OCI-LY7 (cell line): ENCODE measurements at regions not wholly inside any gene's neighbourhood (a gene's known extent, or its start where the extent isn't known, plus 50 kb on each side); places are given as distances from the start of the nearest gene placed in this dataset.
"Not testable (repeated sequence)": the region's sequence is repeated elsewhere in the genome, so short reads cannot be mapped to it uniquely, and the experiment has no call there.

Experiments used
- BruUV-seq: library from RNA; stranded (reverse); fragments of 400-500 nt; replicated peaks from 2 replicates; lab custom pipeline; 2021; lab: Mats Ljungman, UMichigan
- CTCF ChIA-PET: fragments of 300-600 bp; sonication (Branson Sonifier 250); formaldehyde crosslinking; loops from one replicate; lab custom pipeline; 2022; ENCODE audit warnings: antibody characterized with exemption; ENCODE audit not compliant: unreplicated experiment; lab: Charles Lee
- POLR2A ChIA-PET: fragments of 300-600 bp; sonication (Branson Sonifier 250); formaldehyde crosslinking; loops from one replicate; lab custom pipeline; 2022; ENCODE audit warnings: antibody characterized with exemption; lab: Charles Lee
- DNase-seq: peaks from one replicate; pipeline ENCODE4 v3.0.0-alpha.2; 2015; ENCODE audit warnings: low spot score
- H2AFZ ChIP-seq: fragments of 200-600 bp; sonication (generic), shearing (Covaris generic); 2 replicates; pipeline ENCODE4 v1.6.1; 2014; ENCODE audit warnings: mild to moderate bottlenecking, antibody characterized with exemption, low read length, moderate library complexity
- H3K27ac ChIP-seq: fragments of 200-600 bp; sonication (generic); 2 replicates; pipeline ENCODE4 v1.5.1; 2014; ENCODE audit warnings: mixed run types, low read depth, mild to moderate bottlenecking, moderate library complexity, low read length, inconsistent platforms; ENCODE audit not compliant: poor library complexity, severe bottlenecking
- H3K36me3 ChIP-seq: fragments of 200-600 bp; sonication (generic); 2 replicates; pipeline ENCODE4 v1.6.1; 2014; ENCODE audit warnings: mild to moderate bottlenecking, antibody characterized with exemption, low read length, moderate library complexity, mixed read lengths; ENCODE audit not compliant: insufficient read depth
- H3K4me1 ChIP-seq: fragments of 200-600 bp; sonication (generic); 2 replicates; pipeline ENCODE4 v1.5.1; 2014; ENCODE audit warnings: mild to moderate bottlenecking, low read length; ENCODE audit not compliant: insufficient read depth, poor library complexity, severe bottlenecking
- H3K4me2 ChIP-seq: fragments of 200-600 bp; sonication (generic); 2 replicates; pipeline ENCODE4 v1.6.1; 2014; ENCODE audit warnings: mild to moderate bottlenecking, low read length
- H3K4me3 ChIP-seq: fragments of 200-600 bp; sonication (generic); 2 replicates; pipeline ENCODE4 v1.5.1; 2014; ENCODE audit warnings: mild to moderate bottlenecking, low read depth, low read length; ENCODE audit not compliant: poor library complexity, severe bottlenecking
- H3K79me2 ChIP-seq: fragments of 200-600 bp; sonication (generic); 2 replicates; pipeline ENCODE4 v1.6.1; 2016; ENCODE audit warnings: low read depth, mild to moderate bottlenecking, low read length, moderate library complexity, mixed read lengths; ENCODE audit not compliant: insufficient read depth
- H3K9me2 ChIP-seq: fragments of 200-600 bp; sonication (generic); 2 replicates; pipeline ENCODE4 v1.6.1; 2016; ENCODE audit warnings: mild to moderate bottlenecking, low read length, mixed read lengths; ENCODE audit not compliant: insufficient read depth
- H3K9me3 ChIP-seq: fragments of 200-600 bp; sonication (generic); 2 replicates; pipeline ENCODE4 v1.6.1; 2014; ENCODE audit warnings: mild to moderate bottlenecking, mixed run types, low read length, mixed read lengths
- H4K20me1 ChIP-seq: fragments of 200-600 bp; sonication (generic); 2 replicates; pipeline ENCODE4 v1.6.1; 2014; ENCODE audit warnings: mild to moderate bottlenecking, antibody characterized with exemption, low read length, moderate library complexity, mixed read lengths; ENCODE audit not compliant: insufficient read depth
- CTCF ChIP-seq: fragments of 200-600 bp; sonication (generic); conservative IDR thresholded peaks from 2 replicates; pipeline ENCODE4 v1.5.1; 2014; ENCODE audit warnings: mild to moderate bottlenecking, antibody characterized with exemption, low read length, moderate library complexity, mixed read lengths
- EZH2phosphoT487 ChIP-seq: fragments of 200-600 bp; sonication (generic); IDR thresholded peaks from 2 replicates; pipeline ENCODE4 v1.6.1; 2018; ENCODE audit warnings: low read depth, borderline replicate concordance, mild to moderate bottlenecking, mixed run types, antibody characterized with exemption, low read length, moderate library complexity, mixed read lengths
- intact Hi-C: fragments of 100-400 bp; cut with micrococcal nuclease; formaldehyde crosslinking; loops from one replicate; pipeline ENCODE4 v1.10.0; 2022; ENCODE audit not compliant: unreplicated experiment

- TF ChIP-seq CTCF: no peak
- TF ChIP-seq EZH2phosphoT487: no peak
- Histone ChIP-seq H3K9me3 (no peaks in the 10 kb centered on the region), H3K9me2 (no peaks in the 10 kb centered on the region), H3K4me3 (no peak overlapping the region), H4K20me1 (no peaks in the 10 kb centered on the region), H3K79me2 (no peaks in the 10 kb centered on the region), H3K36me3 (no peaks in the 10 kb centered on the region), H2AFZ (no peak overlapping the region), H3K27ac (no peak overlapping the region), H3K4me2 (no peak overlapping the region), H3K4me1 (no peaks in the 10 kb centered on the region)
- DNase-seq: no peak
- POLR2A ChIA-PET: no interaction called here
- intact Hi-C loops: no loop called here
- CTCF ChIA-PET: no interaction called here
- no TSS peak for BruUV-seq
These were observed 136.2 kb downstream of the RTP4 start for GRCh38 chr3:187504435-187504834.

- no peaks in the 10 kb centered on the region for H3K9me2 ChIP-seq
- H3K4me2 ChIP-seq: no peak overlapping the region
- no peaks in the 10 kb centered on the region for H4K20me1 ChIP-seq
- no peaks in the 10 kb centered on the region for H3K9me3 ChIP-seq
- POLR2A ChIA-PET: no interaction called here
- DNase-seq: no peak
- H2AFZ ChIP-seq: no peak overlapping the region
- H3K36me3 ChIP-seq: no peaks in the 10 kb centered on the region
- intact Hi-C loops: no loop called here
- no peak overlapping the region for H3K4me3 ChIP-seq
- CTCF ChIA-PET: no interaction called here
- BruUV-seq: no TSS peak
- no peaks in the 10 kb centered on the region for H3K79me2 ChIP-seq
- H3K27ac ChIP-seq: no peak overlapping the region
- no peaks in the 10 kb centered on the region for H3K4me1 ChIP-seq
- TF ChIP-seq CTCF (no peak), EZH2phosphoT487 (no peak)
These were observed 130.1 kb downstream of the RTP4 start for GRCh38 chr3:187498211-187498724.

- intact Hi-C loops: no loop called here
- CTCF ChIA-PET: interaction anchor here (0.6 kb wide), 1 partner anchor 64 kb away, joined by 7 read pairs; no protein-coding TSS in a partner anchor
These were observed 128.9 kb downstream of the RTP4 start for GRCh38 chr3:187497052-187497451.

GRCh38 chr3:187494056-187494455 is 125.9 kb downstream of the RTP4 start:
- H3K4me2 ChIP-seq, POLR2A ChIA-PET, H4K20me1 ChIP-seq, H3K27ac ChIP-seq, intact Hi-C loops, H2AFZ ChIP-seq, H3K79me2 ChIP-seq, H3K9me2 ChIP-seq, CTCF ChIA-PET, H3K4me1 ChIP-seq, DNase-seq, H3K36me3 ChIP-seq, H3K9me3 ChIP-seq, BruUV-seq, H3K4me3 ChIP-seq: not testable (repeated sequence)

More at GRCh38 chr3:187497052-187497451, 128.9 kb downstream of the RTP4 start:
- Histone ChIP-seq H3K4me3 (no peak overlapping the region), H3K4me1 (no peaks in the 10 kb centered on the region), H3K4me2 (no peak overlapping the region), H3K27ac (no peak overlapping the region), H2AFZ (no peak overlapping the region), H4K20me1 (no peaks in the 10 kb centered on the region), H3K9me2 (no peaks in the 10 kb centered on the region), H3K36me3 (no peaks in the 10 kb centered on the region), H3K79me2 (no peaks in the 10 kb centered on the region), H3K9me3 (no peaks in the 10 kb centered on the region)
- POLR2A ChIA-PET: no interaction called here
- no TSS peak for BruUV-seq
- no peak for TF ChIP-seq CTCF
- TF ChIP-seq EZH2phosphoT487: no peak
- DNase-seq: no peak
